Breast epithelium (tissue), 4 donors: ENCODE measurements at regions not wholly inside any gene's neighbourhood (a gene's known extent, or its start where the extent isn't known, plus 50 kb on each side); places are given as distances from the start of the nearest gene placed in this dataset.

Experiments used
- DNase-seq, 2 donors: peaks; one replicate each; pipeline ENCODE4 v3.0.0-alpha.2; 2019; ENCODE audit warnings: low spot score in 2 of 2
- H3K27ac ChIP-seq, 2 donors: fragments of 200-600 bp; sonication (generic) in 1 of 2; one replicate each; pipeline ENCODE4 v1.5.1; 2016 to 2019; ENCODE audit warnings: mild to moderate bottlenecking in 1 of 2
- H3K27me3 ChIP-seq, 2 donors: fragments of 200-600 bp; sonication (generic) in 1 of 2; one replicate each; pipeline versions ENCODE4 v1.5.1 to v1.6.0; 2017 to 2019; ENCODE audit warnings: control low read depth in 1 of 2, mild to moderate bottlenecking in 1 of 2
- H3K36me3 ChIP-seq: fragments of 200-600 bp; one replicate; pipeline ENCODE4 v1.5.1; 2019
- H3K4me1 ChIP-seq, 2 donors: fragments of 200-600 bp; sonication (generic); one replicate each; pipeline ENCODE4 v1.5.1; 2016 to 2019; ENCODE audit warnings: control low read depth in 1 of 2
- H3K4me3 ChIP-seq, 3 donors: fragments of 200-600 bp; sonication (generic); 1 replicate in 2 of 3; 2 replicates in 1 of 3; pipeline ENCODE4 v1.5.1; 2016 to 2019; ENCODE audit warnings: mild to moderate bottlenecking in 3 of 3, moderate library complexity in 2 of 3
- H3K9me3 ChIP-seq, 2 donors: fragments of 200-600 bp; sonication (generic) in 1 of 2; one replicate each; pipeline ENCODE4 v1.5.1; 2016 to 2019; ENCODE audit warnings: control low read depth in 1 of 2
- CTCF ChIP-seq, 3 donors: fragments of 450-650 bp; IDR thresholded peaks; one replicate each; pipeline ENCODE4 v1.5.1; 2016 to 2017; ENCODE audit warnings: antibody characterized with exemption in 3 of 3, mild to moderate bottlenecking in 3 of 3, moderate library complexity in 3 of 3
- POLR2A ChIP-seq: fragments of 450-650 bp; IDR thresholded peaks from one replicate; pipeline ENCODE4 v1.6.1; 2016; ENCODE audit warnings: antibody characterized with exemption, mild to moderate bottlenecking, moderate library complexity
- POLR2AphosphoS5 ChIP-seq, 3 donors: sonication (generic); formaldehyde crosslinking; IDR thresholded peaks; one replicate each; pipeline ENCODE4 v1.6.1; 2017; ENCODE audit warnings: antibody characterized with exemption in 3 of 3
- intact Hi-C: fragments of 100-400 bp; cut with DNase I; formaldehyde crosslinking; loops from one replicate; pipeline ENCODE4 v1.15.1; 2023; ENCODE audit warnings: low total_unique reads

DNA sequence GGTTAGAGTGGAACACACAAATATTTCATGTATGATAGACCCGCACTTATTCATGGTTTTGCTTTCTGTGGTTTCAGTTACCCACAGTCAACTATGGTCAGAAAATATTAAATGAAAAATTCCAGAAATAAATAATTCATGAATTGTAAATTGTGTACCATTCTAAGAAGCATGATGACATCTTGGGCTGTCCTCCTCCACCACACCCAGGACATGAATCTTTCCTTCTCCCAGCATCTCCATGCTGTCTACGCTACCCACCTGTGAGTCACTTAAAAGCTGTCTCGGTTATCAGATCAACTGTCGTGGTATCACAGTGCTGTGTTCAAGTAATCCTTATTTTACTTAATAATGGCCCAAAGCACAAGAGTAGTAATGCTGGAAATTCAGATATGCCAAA, 419.6 kb upstream of the NRP1 start:
- Histone ChIP-seq H3K4me3 (no peak overlapping the region), H3K9me3 (no peaks in the 10 kb centered on the region), H3K36me3 (no peaks in the 10 kb centered on the region), H3K27me3 (no peaks in the 10 kb centered on the region), H3K4me1 (no peaks in the 10 kb centered on the region), H3K27ac (no peak overlapping the region)
- TF ChIP-seq POLR2A = no peak
- no peak for TF ChIP-seq POLR2AphosphoS5 (IDR thresholded peaks at IDR 0.05)
- TF ChIP-seq CTCF (IDR thresholded peaks at IDR 0.05) = no peak
- DNase-seq = no peak
- intact Hi-C loops = no loop called here

DNA sequence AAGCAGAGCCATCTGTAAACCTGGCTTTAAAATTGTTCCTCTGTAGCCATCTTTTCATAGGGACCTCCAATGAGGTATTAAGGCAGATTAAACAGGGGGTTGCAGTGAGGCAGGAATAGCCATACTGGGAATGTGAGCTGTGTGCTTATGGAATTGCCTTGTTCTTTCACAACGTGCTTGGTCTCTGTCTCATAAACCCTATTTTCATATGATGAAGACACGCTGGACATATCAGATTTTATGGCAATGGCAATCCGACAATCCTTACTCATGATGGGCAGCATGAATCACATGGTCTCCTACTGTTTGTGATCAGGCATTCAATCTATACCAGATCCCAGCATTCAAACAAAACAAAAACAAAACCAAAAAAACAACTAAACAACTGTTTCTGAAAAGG, 418.9 kb upstream of the NRP1 start:
- Histone ChIP-seq H3K4me3 (no peak overlapping the region), H3K9me3 (no peaks in the 10 kb centered on the region), H3K4me1 (no peaks in the 10 kb centered on the region), H3K36me3 (no peaks in the 10 kb centered on the region), H3K27ac (no peak overlapping the region), H3K27me3 (no peaks in the 10 kb centered on the region)
- intact Hi-C loops = no loop called here
- TF ChIP-seq CTCF (IDR thresholded peaks at IDR 0.05) (no peak), POLR2AphosphoS5 (IDR thresholded peaks at IDR 0.05) (no peak), POLR2A (no peak)
- no peak for DNase-seq

DNA sequence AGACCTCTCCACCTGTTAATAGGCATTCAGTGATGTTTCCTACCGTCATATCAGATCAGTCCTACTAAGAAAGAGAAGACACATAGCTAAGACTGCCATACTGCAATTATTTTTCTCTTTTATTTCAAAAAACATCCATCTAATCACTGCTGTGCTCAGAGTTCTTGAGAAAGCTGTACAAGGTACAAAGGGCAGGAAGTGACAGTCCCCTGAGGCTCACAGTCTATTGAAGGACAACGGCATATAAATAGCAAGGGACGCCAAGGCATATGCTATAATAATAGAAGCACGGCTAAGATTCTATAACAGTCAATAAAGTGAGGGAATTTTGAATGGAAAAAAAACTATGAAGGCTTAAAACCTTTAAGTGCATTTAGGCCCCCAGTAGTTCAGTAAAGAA, 415.3 kb upstream of the NRP1 start:
- Histone ChIP-seq H3K4me3 (no peak overlapping the region), H3K4me1 (no peaks in the 10 kb centered on the region), H3K36me3 (no peaks in the 10 kb centered on the region), H3K27ac (no peak overlapping the region), H3K27me3 (no peaks in the 10 kb centered on the region), H3K9me3 (no peaks in the 10 kb centered on the region)
- TF ChIP-seq POLR2AphosphoS5 (IDR thresholded peaks at IDR 0.05) (no peak), CTCF (IDR thresholded peaks at IDR 0.05) (no peak), POLR2A (no peak)
- DNase-seq = no peak
- intact Hi-C loops = no loop called here

- no peak for DNase-seq
- H3K9me3 ChIP-seq = no peaks in the 10 kb centered on the region
- no peaks in the 10 kb centered on the region for H3K36me3 ChIP-seq
- TF ChIP-seq POLR2A (no peak), POLR2AphosphoS5 (IDR thresholded peaks at IDR 0.05) (no peak), CTCF (IDR thresholded peaks at IDR 0.05) (no peak)
- H3K4me3 ChIP-seq = no peak overlapping the region
- intact Hi-C loops = no loop called here
- H3K4me1 ChIP-seq = no peaks in the 10 kb centered on the region
- no peak overlapping the region for H3K27ac ChIP-seq
- H3K27me3 ChIP-seq = no peaks in the 10 kb centered on the region
Measured at GRCh38 chr10:33749067-33749735, 414.7 kb upstream of the NRP1 start.

DNA sequence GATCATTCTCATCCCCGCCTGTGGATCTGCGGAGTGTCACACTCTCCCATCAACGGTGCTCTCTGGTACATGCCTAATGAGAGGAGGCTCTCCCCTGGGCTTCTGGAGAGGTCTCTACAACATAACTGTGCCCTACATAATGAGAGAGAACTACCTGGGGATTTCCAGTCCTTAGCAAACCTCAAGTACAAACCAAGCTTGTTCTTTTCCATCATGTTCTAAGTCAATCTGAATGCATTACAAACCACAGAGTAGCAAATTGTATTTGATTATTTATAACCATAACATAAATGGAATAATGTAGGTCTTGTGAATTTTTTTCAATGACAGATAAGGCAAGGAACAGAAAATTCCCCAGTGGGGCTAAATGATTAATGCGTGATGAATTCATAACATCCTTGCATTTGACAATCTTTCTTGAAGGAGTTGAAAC, 412.4 kb upstream of the NRP1 start:
- H3K4me1 ChIP-seq = no peaks in the 10 kb centered on the region
- TF ChIP-seq POLR2AphosphoS5 (IDR thresholded peaks at IDR 0.05) (no peak), POLR2A (no peak), CTCF (IDR thresholded peaks at IDR 0.05) (no peak)
- intact Hi-C loops = no loop called here
- no peaks in the 10 kb centered on the region for H3K36me3 ChIP-seq
- no peaks in the 10 kb centered on the region for H3K9me3 ChIP-seq
- DNase-seq = no peak
- H3K4me3 ChIP-seq = no peak overlapping the region
- no peaks in the 10 kb centered on the region for H3K27me3 ChIP-seq
- H3K27ac ChIP-seq = no peak overlapping the region
